WTC11 (cell line): ENCODE measurements at regions not wholly inside any gene's neighbourhood (a gene's known extent, or its start where the extent isn't known, plus 50 kb on each side); places are given as distances from the start of the nearest gene placed in this dataset.

Source experiments
- CREB1 ChIP-seq: sonication (generic); formaldehyde crosslinking; IDR thresholded peaks from 2 replicates; pipeline ENCODE4 v1.8.0; 2023; ENCODE audit warnings: mild to moderate bottlenecking, missing genetic modification reagents
- E2F4 ChIP-seq: sonication (generic); formaldehyde crosslinking; IDR thresholded peaks from 2 replicates; pipeline ENCODE4 v1.8.1; 2022; ENCODE audit warnings: low read depth, mild to moderate bottlenecking, moderate library complexity, missing genetic modification reagents, borderline replicate concordance
- ELF4 ChIP-seq: sonication (generic); formaldehyde crosslinking; IDR thresholded peaks from 2 replicates; pipeline ENCODE4 v1.8.1; 2022; ENCODE audit warnings: low read depth, mild to moderate bottlenecking, moderate library complexity, missing genetic modification reagents
- IRF1 ChIP-seq: sonication (generic); formaldehyde crosslinking; IDR thresholded peaks from 2 replicates; pipeline ENCODE4 v1.8.0; 2023; ENCODE audit warnings: missing genetic modification reagents
- JUN ChIP-seq: sonication (generic); formaldehyde crosslinking; IDR thresholded peaks from 2 replicates; pipeline ENCODE4 v1.8.0; 2023; ENCODE audit warnings: mild to moderate bottlenecking, missing genetic modification reagents
- NFYB ChIP-seq: sonication (generic); formaldehyde crosslinking; conservative IDR thresholded peaks from 2 replicates; pipeline ENCODE4 v1.8.0; 2022; ENCODE audit warnings: low read depth, missing genetic modification reagents
- NR1H2 ChIP-seq: sonication (generic); formaldehyde crosslinking; IDR thresholded peaks from 2 replicates; pipeline ENCODE4 v1.9.0; 2021; ENCODE audit warnings: mild to moderate bottlenecking, moderate library complexity, missing genetic modification reagents
- SP1 ChIP-seq: sonication (generic); formaldehyde crosslinking; conservative IDR thresholded peaks from 2 replicates; pipeline ENCODE4 v1.8.1; 2022; ENCODE audit warnings: missing genetic modification reagents
- TP53 ChIP-seq: sonication (generic); formaldehyde crosslinking; IDR thresholded peaks from 2 replicates; pipeline ENCODE4 v1.8.1; 2023; ENCODE audit warnings: mild to moderate bottlenecking, missing genetic modification reagents
- ZNF219 ChIP-seq: sonication (generic); formaldehyde crosslinking; IDR thresholded peaks from 2 replicates; pipeline ENCODE4 v1.8.0; 2023; ENCODE audit warnings: missing genetic modification reagents, mild to moderate bottlenecking, borderline replicate concordance
- ZNF396 ChIP-seq: fragments of 250-450 bp; sonication (Bioruptor Pico); IDR thresholded peaks from 2 replicates; pipeline ENCODE4 v1.8.0; 2021; ENCODE audit warnings: mild to moderate bottlenecking, moderate library complexity, borderline replicate concordance
- TF ChIP-seq, protein P1 (sequence below): fragments of 200-600 bp; IDR thresholded peaks from 2 replicates; pipeline ENCODE4 v1.8.0; 2022; ENCODE audit warnings: antibody characterized with exemption
- TF ChIP-seq, protein P2 (sequence below): sonication (generic); formaldehyde crosslinking; IDR thresholded peaks from 2 replicates; pipeline ENCODE4 v1.8.1; 2022; ENCODE audit warnings: low read depth, missing genetic modification reagents, borderline replicate concordance

DNA sequence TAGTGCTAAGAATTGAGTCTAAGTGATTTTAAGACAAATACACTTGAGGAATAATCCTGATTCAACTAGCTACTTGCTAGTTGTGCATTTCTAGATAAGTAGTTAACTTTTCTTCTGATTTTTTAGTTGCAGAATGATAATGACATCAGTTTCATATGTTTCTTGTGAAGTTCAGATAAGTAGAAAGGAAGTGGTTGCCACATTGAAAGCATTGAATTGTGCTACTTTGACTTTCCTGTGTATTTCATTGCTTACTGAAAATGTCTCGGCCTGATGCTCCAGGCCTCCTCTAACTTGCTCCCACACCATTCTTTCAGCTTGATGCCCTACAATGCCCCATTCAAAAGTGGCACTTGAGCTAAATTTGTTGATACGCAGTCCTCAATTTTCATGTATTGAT, 980.0 kb downstream of the TMTC2 start:
- TF ChIP-seq SP1 (no peak), ELF4 (CRISPR knock-in tag) (no peak), JUN (CRISPR knock-in tag) (no peak), NFYB (CRISPR knock-in tag) (no peak), TP53 (CRISPR knock-in tag) (no peak), ZNF396 (CRISPR knock-in tag) (no peak), IRF1 (no peak), CREB1 (CRISPR knock-in tag) (no peak), E2F4 (no peak), NR1H2 (CRISPR knock-in tag) (no peak), ZNF219 (CRISPR knock-in tag) (no peak)
- TF ChIP-seq, protein P1, sequence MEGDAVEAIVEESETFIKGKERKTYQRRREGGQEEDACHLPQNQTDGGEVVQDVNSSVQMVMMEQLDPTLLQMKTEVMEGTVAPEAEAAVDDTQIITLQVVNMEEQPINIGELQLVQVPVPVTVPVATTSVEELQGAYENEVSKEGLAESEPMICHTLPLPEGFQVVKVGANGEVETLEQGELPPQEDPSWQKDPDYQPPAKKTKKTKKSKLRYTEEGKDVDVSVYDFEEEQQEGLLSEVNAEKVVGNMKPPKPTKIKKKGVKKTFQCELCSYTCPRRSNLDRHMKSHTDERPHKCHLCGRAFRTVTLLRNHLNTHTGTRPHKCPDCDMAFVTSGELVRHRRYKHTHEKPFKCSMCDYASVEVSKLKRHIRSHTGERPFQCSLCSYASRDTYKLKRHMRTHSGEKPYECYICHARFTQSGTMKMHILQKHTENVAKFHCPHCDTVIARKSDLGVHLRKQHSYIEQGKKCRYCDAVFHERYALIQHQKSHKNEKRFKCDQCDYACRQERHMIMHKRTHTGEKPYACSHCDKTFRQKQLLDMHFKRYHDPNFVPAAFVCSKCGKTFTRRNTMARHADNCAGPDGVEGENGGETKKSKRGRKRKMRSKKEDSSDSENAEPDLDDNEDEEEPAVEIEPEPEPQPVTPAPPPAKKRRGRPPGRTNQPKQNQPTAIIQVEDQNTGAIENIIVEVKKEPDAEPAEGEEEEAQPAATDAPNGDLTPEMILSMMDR, result no peak
- TF ChIP-seq, protein P2, sequence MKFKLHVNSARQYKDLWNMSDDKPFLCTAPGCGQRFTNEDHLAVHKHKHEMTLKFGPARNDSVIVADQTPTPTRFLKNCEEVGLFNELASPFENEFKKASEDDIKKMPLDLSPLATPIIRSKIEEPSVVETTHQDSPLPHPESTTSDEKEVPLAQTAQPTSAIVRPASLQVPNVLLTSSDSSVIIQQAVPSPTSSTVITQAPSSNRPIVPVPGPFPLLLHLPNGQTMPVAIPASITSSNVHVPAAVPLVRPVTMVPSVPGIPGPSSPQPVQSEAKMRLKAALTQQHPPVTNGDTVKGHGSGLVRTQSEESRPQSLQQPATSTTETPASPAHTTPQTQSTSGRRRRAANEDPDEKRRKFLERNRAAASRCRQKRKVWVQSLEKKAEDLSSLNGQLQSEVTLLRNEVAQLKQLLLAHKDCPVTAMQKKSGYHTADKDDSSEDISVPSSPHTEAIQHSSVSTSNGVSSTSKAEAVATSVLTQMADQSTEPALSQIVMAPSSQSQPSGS (CRISPR knock-in tag), result no peak
